Right atrium auricular region (tissue), 2 donors: ENCODE measurements at regions not wholly inside any gene's neighbourhood (a gene's known extent, or its start where the extent isn't known, plus 50 kb on each side); places are given as distances from the start of the nearest gene placed in this dataset.

Source experiments
- DNase-seq: peaks from one replicate; pipeline ENCODE4 v3.0.0-alpha.2; 2019; ENCODE audit warnings: low spot score
- H3K27ac ChIP-seq, 2 donors: fragments of 200-600 bp; sonication (generic); 1 replicate in 1 of 2; 2 replicates in 1 of 2; pipeline ENCODE4 v1.5.1; 2016 to 2019
- H3K27me3 ChIP-seq, 2 donors: fragments of 200-600 bp; sonication (generic); one replicate each; pipeline versions ENCODE4 v1.5.1 to v1.6.0; 2017 to 2019
- H3K36me3 ChIP-seq: fragments of 200-600 bp; sonication (generic); one replicate; pipeline ENCODE4 v1.5.1; 2016
- H3K4me1 ChIP-seq, 2 donors: fragments of 200-600 bp; sonication (generic); one replicate each; pipeline versions ENCODE4 v1.5.1 to v1.6.0; 2017 to 2019
- H3K4me3 ChIP-seq, 2 donors: fragments of 200-600 bp; sonication (generic); 1 replicate in 1 of 2; 2 replicates in 1 of 2; pipeline ENCODE4 v1.5.1; 2017 to 2019; ENCODE audit warnings: mild to moderate bottlenecking in 1 of 2, moderate library complexity in 1 of 2
- H3K9me3 ChIP-seq, 2 donors: fragments of 200-600 bp; sonication (generic); one replicate each; pipeline ENCODE4 v1.5.1; 2019
- CTCF ChIP-seq, 2 donors: fragments of 200-600 bp; sonication (generic); IDR thresholded peaks; one replicate each; pipeline ENCODE4 v1.5.1; 2019; ENCODE audit warnings: antibody characterized with exemption in 2 of 2

DNA sequence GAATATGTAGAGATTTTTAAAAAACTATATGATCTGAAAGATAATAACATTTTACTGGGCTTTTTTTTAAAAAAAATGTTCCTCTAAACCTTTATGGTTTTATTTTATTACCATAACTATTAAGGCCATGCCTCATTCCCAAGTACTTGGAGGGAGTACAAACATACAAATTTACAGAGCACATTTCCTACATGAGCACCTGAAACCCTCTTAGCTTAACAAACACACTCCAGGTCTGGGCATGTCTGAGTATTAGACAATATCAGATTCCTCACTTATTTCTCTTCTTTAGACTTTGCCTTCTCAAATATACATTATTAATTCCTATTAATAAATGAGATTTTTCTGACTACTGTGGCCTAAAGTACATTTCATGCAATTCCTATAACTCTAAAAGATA is 319.2 kb downstream of the SLCO4C1 start:
- Histone ChIP-seq H3K36me3 (no peaks in the 10 kb centered on the region), H3K27ac (no peak overlapping the region), H3K4me1 (no peaks in the 10 kb centered on the region), H3K4me3 (no peak overlapping the region), H3K27me3 (no peaks in the 10 kb centered on the region), H3K9me3 (no peaks in the 10 kb centered on the region)
- no peak for DNase-seq
- TF ChIP-seq CTCF (IDR thresholded peaks at IDR 0.05), result no peak

GRCh38 chr5:101969742-101970141 is 326.3 kb downstream of the SLCO4C1 start:
- DNase-seq, result no peak
- Histone ChIP-seq H3K27me3 (no peaks in the 10 kb centered on the region), H3K27ac (no peak overlapping the region), H3K36me3 (no peaks in the 10 kb centered on the region), H3K9me3 (no peaks in the 10 kb centered on the region), H3K4me1 (no peaks in the 10 kb centered on the region), H3K4me3 (no peak overlapping the region)
- no peak for TF ChIP-seq CTCF (IDR thresholded peaks at IDR 0.05)

DNA sequence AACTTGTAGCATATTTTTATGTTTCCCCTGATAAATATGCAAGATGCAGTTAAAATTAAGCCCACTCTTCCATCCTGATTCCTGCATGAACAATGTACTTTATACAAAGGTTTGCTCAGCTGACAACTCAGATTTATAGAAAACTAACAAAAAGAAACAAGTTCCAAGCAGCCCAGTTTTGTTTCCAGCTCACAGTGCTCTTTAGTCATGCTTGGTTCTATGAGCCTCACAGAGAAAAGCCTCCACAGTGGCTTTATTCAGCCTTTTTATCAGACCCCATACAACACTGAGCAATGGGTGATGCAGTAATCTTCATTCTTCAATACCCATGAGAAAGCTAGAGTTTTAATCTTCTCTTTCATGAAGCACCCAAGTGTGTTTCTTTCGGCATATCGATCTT is 329.6 kb downstream of the SLCO4C1 start:
- no peak for DNase-seq
- Histone ChIP-seq H3K4me1 (no peaks in the 10 kb centered on the region), H3K27me3 (no peaks in the 10 kb centered on the region), H3K4me3 (no peak overlapping the region), H3K9me3 (no peaks in the 10 kb centered on the region), H3K36me3 (no peaks in the 10 kb centered on the region), H3K27ac (no peak overlapping the region)
- TF ChIP-seq CTCF (IDR thresholded peaks at IDR 0.05), result no peak

GRCh38 chr5:101955891-101956290 is 340.2 kb downstream of the SLCO4C1 start:
- DNase-seq, result no peak
- no peak for TF ChIP-seq CTCF (IDR thresholded peaks at IDR 0.05)

DNA sequence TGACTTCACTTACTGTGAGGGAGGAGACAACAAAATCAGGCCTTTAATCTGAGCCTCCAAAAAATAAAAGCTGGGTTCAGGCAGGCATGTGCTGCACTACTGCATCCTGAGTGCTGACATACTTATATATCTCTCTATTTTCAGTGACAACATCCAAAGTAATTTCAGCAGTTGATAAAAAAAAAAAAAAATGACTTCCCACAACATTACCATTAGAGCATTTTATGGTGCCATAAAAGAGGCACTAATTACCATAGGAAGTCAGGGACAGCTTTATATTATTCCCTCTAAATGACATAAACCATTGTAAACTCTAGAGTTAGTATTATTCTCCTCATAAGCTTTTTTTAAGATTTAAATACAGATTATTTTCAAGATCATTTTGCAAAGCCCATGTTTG is 346.1 kb downstream of the SLCO4C1 start:
- no peak for TF ChIP-seq CTCF (IDR thresholded peaks at IDR 0.05)
- Histone ChIP-seq H3K36me3 (no peaks in the 10 kb centered on the region), H3K9me3 (no peaks in the 10 kb centered on the region), H3K4me3 (no peak overlapping the region), H3K27ac (no peak overlapping the region), H3K27me3 (no peaks in the 10 kb centered on the region), H3K4me1 (no peaks in the 10 kb centered on the region)
- no peak for DNase-seq

More at GRCh38 chr5:101955891-101956290, 340.2 kb downstream of the SLCO4C1 start:
- Histone ChIP-seq H3K4me1 (no peaks in the 10 kb centered on the region), H3K27me3 (no peaks in the 10 kb centered on the region), H3K27ac (no peak overlapping the region), H3K36me3 (no peaks in the 10 kb centered on the region), H3K4me3 (no peak overlapping the region), H3K9me3 (no peaks in the 10 kb centered on the region)

GRCh38 chr5:101948615-101949014 is 347.5 kb downstream of the SLCO4C1 start:
- no peak for DNase-seq
- Histone ChIP-seq H3K4me1 (no peaks in the 10 kb centered on the region), H3K27ac (no peak overlapping the region), H3K4me3 (no peak overlapping the region), H3K9me3 (no peaks in the 10 kb centered on the region), H3K27me3 (no peaks in the 10 kb centered on the region), H3K36me3 (no peaks in the 10 kb centered on the region)
- TF ChIP-seq CTCF (IDR thresholded peaks at IDR 0.05), result no peak
